ENCODE measurements at regions not wholly inside any gene's neighbourhood (a gene's known extent, or its start where the extent isn't known, plus 50 kb on each side); places are given as distances from the start of the nearest gene placed in this dataset.

DNA sequence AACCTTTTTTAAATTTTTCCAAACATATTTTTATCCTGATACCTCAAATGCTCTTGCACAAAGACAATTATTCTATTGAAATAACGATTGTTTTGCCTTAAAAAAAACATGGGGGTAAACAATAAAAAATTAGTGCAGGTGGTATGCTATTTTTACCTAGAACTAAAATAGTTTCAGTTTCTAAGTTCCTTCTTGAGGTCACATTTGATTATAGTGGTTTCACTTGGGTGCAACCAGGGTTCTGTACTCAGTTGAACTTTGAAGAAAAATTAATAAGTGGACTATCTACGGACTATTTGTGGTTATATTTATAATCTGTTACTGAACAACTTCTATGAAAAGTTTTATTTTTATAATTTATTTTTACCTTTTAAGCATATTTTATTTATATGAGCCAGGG is 387.1 kb upstream of the IZUMO3 start:
- TF ChIP-seq, protein P1, sequence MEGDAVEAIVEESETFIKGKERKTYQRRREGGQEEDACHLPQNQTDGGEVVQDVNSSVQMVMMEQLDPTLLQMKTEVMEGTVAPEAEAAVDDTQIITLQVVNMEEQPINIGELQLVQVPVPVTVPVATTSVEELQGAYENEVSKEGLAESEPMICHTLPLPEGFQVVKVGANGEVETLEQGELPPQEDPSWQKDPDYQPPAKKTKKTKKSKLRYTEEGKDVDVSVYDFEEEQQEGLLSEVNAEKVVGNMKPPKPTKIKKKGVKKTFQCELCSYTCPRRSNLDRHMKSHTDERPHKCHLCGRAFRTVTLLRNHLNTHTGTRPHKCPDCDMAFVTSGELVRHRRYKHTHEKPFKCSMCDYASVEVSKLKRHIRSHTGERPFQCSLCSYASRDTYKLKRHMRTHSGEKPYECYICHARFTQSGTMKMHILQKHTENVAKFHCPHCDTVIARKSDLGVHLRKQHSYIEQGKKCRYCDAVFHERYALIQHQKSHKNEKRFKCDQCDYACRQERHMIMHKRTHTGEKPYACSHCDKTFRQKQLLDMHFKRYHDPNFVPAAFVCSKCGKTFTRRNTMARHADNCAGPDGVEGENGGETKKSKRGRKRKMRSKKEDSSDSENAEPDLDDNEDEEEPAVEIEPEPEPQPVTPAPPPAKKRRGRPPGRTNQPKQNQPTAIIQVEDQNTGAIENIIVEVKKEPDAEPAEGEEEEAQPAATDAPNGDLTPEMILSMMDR (conservative IDR thresholded peaks at IDR 0.05; ENCODE audit: low read depth, low read length), result no peak
- TF ChIP-seq EZH2 (IDR thresholded peaks at IDR 0.05; ENCODE audit: low read length, unreplicated experiment), result no peak
- no peak for TF ChIP-seq EZH2phosphoT487 (IDR thresholded peaks at IDR 0.05; ENCODE audit: borderline replicate concordance, low read length)

Measured in PC-3 (cell line).